Stimulated activated naive CD8-positive, alpha-beta T cell treated with anti-CD3 and anti-CD28 coated beads, Interleukin-15, Interleukin-2, amounts not matched to agents 100 U/mL and 50 U/mL, for 24 hours (primary cell): ENCODE measurements at regions not wholly inside any gene's neighbourhood (a gene's known extent, or its start where the extent isn't known, plus 50 kb on each side); places are given as distances from the start of the nearest gene placed in this dataset.
A peak's percentile ranks its signal among the peaks of the same experiment; 100 is the strongest.

Experiments used
- ATAC-seq: fragments of 150-1000 bp; cut with Tn5 transposase; one replicate; pipeline ENCODE4 v1.10.0; 2021
- DNase-seq: peaks from one replicate; pipeline ENCODE4 v3.0.0; 2021

DNA sequence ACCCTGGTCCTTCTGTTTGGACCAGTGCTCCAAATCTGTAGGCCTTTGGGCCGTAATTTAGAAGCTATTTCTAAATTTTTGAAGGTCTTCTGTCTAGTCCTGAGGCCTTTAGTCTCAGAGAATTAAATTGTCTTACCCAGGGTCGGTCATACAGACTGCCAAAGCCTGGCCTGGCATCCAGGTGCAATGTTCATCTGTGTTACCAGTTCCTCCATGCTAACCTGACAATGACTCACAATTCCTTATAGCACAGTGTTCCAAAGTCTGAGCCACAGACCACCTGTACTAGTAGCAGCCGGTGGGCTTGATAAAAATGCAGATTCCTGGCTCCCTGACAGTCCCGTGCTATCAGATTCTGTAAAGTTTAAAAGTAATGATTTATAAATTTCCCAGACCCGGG lies 77.7 kb upstream of the MAP4K3 start:
- ATAC-seq (no peak), DNase-seq (no peak)

DNA sequence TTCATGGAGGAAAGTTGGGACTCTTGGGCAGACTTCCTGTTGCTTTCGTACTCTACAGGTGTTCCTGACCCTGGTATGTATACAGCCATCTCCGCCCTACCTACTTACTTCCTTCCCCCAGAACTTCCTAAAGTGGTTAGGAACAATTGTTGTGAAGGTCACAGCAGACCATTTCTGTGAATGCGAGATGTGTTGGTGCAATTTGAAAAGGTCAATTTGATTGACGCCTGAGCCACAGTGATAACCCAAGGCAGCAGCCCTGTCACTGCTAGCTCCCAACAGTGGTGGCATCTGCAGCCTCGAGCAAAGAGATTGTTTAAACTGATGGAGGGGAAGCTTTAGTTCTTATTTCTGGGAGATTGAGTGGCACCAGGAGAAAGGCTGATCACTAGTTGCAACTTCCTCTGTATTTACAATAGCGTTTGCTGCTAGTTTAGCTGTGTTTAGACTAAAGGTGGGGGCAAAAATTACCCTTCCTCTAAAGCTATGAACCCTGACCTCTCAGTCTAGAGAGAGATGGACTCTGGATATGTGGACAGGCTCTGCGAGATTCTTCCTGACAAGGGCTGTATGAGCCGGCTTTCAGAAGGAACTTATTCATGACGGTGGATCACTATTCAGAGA lies 78.3 kb upstream of the MAP4K3 start:
- ATAC-seq (peak; percentile 51), DNase-seq (peak; percentile 23)

DNA sequence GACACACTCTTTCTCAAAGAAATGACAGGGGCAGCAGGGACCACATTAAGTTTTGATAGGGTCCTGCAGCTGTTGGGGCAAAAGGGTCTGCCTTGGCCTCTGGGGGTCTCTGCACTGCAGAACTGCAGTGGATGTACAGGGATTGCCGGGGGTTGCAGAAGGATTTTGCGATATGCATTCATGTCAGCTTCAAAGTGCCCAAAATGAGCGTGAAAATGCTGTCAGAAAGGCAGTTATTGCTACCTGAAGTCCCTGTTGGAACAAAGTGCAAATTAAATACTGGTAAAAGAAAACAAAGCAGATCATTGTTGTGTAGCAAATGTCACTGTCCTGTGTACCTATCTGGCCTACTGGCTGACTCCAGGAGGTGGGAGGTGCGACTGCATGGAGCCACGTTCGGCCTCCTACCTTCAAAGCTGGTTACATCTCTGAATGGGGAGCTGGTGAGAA lies 78.8 kb upstream of the MAP4K3 start:
- no peak for DNase-seq
- no peak for ATAC-seq

DNA sequence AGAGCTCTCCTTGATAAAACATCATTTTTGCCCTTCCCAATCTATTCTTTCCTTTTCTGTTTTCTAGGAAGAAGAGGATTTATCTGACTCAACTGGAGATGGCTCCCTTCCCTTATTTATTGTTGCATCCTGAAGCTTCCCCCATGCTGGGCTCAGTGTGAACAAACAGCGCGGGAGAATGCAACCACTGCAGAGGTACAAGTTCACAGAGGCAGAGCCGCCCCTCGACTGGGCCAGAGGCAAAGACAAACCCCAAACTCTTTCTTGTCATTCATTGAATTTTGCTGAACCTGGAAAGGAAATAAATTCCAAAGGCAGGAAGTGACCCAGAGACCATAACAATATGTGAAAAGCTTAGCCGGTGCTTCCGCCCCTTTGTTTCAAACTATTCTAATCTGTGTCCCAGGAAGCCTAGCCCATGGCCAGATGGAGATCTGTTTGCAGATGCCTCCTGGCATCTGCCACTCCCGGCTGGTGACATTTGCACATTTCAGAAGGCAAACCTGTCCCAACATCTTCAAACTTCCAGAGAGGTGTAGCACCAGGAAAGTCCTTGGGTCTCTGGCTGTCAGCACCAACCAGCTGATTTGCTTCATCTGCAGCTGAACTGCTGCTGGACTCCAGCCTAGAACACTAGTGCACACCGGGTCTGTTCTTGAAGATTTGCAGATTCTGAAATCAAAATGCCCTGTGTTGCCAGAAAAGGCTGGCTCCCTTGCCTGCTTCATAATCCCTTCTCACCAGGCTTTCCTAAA lies 79.4 kb upstream of the MAP4K3 start:
- no peak for DNase-seq
- no peak for ATAC-seq

DNA sequence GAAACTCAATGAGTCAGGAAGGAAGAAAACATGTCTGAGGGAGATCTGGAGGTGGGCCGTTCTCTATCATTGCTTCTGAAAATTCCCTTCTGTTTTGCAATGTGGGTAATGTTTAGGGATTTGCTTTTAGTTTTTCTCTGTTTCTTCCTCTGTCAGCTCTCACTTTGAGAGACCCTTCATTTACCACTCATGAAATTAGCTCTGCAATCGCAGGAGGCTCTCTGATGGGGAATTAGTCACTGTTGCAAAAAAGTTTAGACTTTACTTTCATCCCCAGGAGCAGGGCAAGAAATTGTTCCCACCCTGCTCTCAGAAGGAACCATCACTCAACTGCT lies 80.0 kb upstream of the MAP4K3 start:
- ATAC-seq = no peak

DNA sequence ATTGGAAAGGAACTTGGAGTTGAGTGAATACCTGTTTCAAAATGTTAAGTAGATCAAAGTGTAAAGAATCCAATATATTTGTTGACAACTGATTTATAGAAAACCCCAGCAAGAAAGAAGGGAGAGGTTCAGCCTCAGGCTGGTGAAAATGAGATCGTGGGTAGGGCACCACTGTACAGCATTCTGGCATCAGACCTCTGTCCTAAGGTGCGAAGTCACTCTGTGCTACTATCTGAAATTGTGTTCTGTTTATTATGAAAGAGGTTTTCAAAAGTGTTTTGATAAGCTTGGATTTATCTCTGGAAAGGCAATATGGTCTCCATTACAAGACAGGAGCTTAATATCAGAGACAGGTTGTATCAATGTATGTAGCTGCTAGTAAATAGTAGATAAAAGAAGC lies 80.5 kb upstream of the MAP4K3 start:
- DNase-seq = no peak
- ATAC-seq = no peak

More for the DNA sequence above, 80.0 kb upstream of the MAP4K3 start:
- no peak for DNase-seq

DNA sequence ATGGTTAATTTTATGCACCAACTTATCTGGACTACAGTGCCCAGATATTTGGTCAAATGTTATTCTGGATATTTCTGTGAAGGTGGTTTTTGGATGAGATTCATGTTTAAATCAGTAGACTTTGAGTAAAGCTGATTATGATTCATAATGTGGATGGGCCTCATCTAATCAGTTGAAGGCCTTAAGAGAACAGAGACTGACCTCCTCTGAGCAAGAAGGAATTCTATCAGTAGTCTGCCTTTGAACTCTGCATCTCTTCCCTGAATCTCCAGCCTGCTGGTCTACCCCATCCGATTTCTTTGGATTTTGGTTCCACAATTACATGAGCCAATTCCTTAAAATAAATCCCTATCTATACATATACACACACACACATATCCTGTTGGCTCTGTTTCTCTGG lies 82.8 kb upstream of the MAP4K3 start:
- ATAC-seq = no peak
- no peak for DNase-seq

DNA sequence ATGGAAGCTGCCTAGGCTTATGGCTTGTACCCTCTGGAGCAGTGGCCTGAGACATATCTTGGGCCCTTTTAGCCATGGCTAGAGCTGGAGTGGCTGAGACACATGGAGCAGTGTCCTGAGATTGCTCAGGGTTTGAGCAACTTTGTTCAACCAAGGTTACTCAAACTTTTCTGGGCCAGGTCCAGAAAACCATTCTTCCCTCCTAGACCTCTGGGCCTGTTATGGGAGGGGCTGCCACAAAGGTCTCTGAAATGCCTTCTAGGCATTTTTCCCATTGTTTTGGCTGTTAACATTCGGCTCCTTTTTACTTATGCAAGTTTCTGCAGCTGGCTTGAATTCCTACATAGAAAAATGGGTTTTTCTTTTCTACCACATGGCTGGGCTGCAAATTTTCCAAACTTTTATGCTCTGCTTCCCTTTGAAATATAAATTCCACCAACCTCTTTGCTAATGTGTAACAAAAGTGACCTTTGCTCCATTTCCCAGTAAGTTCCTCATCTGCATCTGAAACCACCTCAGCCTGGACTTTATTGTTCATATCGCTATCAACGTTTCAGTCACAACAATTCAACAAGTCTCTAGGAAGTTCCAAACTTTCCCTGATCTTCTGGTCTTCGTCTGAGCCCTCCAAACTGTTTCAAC lies 84.9 kb upstream of the MAP4K3 start:
- DNase-seq = no peak
- ATAC-seq = no peak

DNA sequence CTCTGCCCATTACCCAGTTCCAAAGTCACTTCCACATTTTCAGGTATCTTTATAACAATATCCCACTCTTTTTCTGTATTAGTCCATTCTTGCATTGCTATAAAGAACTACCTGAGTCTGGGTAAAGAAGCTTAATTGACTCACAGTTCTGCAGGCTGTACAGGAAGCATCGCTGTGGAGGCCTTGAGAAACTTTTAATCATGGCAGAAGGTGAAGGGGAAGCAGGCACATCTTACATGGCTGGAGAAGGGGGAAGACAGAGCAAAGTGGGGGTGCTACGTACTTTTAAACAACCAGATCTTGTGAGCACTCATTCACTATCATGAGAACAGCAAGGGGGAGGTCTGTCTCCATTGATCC lies 85.4 kb upstream of the MAP4K3 start:
- DNase-seq = no peak
- no peak for ATAC-seq

DNA sequence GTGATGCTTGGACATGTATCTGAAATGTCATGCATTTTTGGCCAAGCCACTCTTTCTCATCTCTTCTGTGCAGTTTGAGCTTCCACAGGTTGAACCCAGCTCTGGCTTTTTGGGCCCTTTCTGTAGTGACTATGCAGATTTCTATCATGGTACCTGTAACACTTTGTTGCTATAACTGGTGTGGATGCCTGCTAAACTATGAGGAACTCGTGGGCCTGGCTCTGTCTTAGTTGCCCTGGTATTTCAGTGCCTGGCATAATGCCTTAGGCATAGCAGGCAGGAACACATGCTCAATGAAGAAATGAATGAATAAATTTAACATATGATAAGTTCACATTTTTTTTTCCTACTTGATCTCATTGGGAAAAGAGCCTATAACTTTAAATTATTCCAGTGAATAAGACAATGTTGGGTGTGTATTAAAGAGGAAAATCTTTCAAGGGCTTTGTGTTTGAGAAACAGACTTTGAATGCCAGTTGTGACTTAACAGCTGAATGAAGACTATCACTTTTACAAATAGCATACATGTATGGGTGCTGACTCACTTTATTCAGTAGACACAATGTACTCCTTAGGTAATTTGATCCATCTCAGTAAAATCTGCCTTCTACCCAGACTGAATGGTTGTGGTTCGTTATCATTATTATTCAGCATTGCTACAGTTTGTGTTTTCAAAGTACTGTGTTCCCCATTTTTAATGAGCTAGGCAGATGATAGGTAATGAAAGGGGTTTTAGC lies 86.4 kb upstream of the MAP4K3 start:
- no peak for DNase-seq
- ATAC-seq = no peak

DNA sequence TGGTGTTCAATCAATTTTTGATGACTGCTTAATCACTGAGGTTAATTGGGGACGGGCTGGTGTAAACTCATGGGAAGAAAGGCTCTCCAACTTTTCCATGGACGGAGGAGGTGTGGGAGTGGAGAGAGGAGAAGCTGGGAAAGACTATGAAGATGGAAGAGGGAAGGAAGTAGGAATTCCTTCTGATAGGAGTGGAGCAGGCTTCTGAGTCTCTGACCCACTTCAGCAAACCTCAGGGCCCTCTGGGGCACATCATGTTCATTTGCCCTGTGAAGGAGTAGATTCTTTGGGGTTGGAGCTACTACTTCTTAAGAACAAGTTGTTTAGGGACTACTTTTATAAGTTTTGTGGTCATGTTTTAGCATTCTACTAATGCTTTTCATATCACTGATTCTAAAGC lies 87.0 kb upstream of the MAP4K3 start:
- ATAC-seq (no peak), DNase-seq (no peak)

DNA sequence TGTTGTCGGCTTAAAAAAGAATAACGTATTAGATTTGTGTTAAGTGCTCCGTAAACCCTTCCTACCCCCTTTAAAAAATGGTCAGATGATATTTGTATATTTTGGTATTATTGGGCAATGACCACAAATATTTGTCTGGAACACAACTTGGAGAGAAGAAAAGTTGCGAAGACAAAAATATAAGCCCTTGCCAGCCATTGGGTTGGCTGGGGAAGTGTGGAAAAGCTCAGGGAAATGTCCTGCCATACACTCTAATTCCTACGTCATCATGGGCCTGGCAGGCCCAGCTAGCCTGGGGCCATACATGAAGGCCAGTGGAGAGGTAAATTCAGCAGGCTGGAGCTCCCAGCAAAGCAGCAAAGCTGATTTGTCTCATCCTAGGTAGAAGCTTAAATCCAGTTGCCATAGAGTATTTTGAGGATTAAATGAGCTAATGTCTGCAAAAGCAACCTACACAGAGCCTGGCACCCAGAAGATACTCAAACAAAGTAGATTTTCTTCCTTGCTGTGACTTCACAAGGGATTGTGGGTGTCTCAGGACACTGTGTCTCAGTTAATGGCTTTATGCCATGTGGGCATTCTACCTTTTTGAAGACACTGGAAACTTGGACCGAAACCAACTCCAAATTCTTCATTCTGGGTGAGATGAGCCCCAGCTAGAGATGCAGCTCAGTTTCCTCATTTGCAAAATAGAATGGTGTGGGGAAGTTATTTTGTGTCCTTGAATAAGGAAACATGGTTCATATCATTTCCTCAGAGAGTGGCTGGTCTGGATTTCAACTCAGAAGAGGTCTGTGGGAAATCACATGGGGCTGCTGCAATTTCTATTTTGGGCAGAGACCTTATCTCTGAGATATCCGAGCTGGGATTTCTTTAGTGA lies 87.9 kb upstream of the MAP4K3 start:
- ATAC-seq (no peak), DNase-seq (no peak)

DNA sequence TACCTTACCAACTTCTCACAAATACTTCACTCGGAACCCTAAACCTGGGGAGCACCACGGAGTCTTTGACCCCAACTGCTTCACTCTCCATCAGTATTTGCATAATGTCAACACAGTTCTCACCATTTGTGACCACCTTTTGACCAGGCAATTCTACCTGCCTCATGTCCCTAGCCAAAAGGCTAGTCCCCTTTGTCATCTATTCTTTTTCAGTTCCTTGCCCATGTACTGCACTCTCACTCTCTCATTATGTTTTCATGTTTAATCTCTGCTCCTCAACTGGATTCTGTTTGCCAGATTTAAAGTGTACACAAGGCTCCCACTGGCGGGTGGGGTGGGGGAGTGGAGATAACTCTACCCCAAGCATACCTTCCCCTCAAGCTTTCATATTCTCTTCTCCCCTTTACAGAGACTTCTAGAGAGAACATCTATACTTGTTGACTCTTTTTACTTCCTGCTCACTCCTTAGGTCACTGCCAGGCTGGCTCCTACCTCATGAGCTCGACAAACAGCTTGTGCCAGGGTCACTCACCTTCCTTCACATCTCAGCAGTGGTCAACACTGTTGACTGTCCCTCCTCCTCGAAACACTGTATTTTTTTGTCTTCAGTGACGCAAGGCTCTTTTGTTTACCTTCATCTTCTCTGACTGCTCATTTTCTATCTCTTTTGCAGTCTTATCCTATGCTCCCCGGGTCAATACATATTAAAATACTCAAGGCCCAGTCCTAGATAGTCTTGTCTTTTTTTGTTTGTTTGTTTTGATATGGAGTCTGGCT lies 88.7 kb upstream of the MAP4K3 start:
- ATAC-seq (no peak), DNase-seq (no peak)

DNA sequence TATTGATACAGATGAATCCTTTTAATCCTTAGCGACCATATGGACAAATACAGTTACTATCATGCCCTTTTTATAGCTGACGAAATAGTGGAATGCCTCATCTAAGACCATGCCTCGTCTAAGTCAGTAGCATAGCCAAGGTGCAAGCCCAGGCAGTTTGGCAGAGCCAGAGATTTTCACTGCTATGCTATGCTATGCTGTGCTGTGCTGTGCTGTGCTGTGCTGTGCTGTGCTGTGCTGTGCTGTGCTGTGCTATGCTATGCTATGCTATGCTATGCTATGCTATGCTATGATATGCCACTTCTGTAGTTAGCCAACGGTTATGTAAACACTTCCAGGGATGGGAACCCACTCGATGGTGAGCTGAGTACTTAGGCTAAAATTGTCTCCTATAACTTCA lies 91.6 kb upstream of the MAP4K3 start:
- DNase-seq (no peak), ATAC-seq (no peak)

DNA sequence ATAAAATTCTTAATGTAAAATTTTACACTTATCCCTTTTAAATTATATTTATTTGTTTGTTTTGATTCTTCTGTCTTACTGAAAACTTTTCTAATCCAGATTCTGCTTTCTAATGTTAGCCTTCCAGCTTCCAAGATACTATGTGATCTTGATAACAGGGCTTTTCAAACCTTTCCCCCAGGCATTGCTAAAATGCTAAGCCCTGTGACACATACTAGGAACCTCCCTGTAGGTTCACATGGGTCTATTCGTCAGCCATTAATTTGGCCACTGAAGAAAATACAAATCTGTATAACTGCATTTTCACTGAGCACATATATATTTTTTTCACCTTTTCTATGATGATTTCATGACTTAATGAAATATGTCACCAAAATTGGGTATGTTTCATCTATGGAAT lies 92.8 kb upstream of the MAP4K3 start:
- ATAC-seq = no peak
- no peak for DNase-seq

DNA sequence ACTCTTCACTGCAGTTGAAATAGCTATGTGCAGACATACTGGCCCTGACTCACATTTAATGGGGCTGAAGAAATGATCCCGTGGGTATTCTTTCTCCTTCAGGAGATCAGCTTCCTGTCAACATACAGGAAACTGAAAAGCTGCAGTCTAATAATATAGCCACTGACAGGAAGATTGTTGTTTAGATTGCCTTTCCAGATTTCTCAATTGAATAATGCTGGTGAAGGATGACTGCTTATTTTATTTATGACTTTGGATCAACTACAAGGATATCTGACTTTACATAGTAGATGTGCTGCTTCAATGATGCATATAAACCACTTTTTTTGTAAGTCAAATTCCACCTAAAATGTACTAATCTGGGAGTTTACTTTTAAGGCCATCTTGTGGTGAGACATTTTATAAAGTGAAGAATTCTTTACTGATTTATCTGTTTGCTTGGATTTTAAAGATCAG lies 93.4 kb upstream of the MAP4K3 start:
- no peak for DNase-seq

DNA sequence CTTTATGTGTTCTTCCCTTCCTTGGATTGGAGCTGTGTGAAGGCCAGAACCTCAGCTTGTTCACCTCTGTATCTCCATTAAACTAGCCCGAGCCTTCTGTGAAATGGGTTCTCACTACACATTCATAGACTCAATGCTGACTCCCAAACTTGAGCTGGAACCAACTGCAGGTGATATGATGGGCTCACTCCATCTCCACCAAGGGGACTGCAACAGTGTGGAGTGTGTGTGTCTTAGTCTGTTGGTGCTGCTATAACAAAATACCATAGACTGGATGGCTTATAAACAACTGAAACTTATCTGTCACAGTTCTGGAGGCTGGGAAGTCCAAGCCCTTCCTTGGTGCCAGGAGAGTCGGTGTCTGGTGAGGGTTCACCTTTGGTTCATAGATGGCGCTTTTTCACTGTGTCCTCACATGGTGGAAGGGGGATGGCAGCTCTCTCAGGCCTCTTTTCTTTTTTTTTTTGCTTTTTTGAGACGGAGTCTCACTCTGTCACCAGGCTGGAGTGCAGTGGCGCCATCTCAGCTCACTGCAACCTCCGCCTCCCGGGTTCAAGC lies 94.2 kb upstream of the MAP4K3 start:
- no peak for DNase-seq
- no peak for ATAC-seq

More for the DNA sequence above, 93.4 kb upstream of the MAP4K3 start:
- ATAC-seq = no peak

DNA sequence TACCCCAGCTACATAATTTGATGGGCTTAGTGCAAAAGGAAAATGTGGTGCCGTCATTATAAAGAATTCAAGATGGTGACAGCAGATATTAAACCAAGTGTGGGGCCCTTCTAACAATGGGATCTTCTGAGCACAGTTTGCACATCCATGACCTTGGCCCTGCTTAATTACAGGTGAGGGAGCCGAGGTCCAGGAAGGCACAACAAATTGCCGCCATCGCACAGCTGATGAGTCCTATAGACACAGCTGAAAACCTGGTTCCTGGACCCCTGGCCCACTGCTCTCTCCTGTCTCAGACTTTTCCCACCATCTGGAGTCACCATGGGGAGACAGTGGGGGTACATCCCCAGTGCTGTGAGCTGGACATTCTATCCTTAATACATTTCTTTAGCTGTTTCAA lies 95.8 kb upstream of the MAP4K3 start:
- DNase-seq (no peak), ATAC-seq (no peak)

DNA sequence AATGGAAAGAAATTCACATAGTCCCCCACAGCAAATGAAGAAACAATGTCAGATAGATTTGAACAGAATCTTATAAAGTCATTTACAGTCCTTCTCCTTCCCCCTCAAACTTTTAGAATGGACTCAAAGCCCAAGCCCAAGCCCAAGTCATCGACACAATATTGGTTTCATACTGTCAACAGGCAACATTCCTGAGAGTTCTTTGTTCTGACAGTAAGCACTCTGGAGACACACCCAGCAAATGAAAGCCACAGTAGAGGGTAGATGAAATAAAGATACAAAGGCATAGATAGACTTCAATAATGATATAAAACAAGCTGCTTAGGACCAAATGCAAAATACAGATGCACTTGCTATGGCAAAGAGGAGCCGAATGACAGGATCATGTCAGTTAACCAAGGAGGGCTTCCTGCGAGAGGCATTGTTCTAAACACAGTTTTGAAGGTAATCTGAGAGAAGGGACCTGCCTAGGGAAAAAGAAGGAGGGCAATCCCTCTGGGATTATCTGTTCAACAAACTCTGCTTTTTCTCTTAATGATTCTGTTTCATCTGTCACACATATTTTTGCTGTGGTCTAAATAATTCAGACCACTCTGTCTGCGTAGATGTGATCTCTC lies 97.1 kb upstream of the MAP4K3 start:
- ATAC-seq = no peak
- no peak for DNase-seq

DNA sequence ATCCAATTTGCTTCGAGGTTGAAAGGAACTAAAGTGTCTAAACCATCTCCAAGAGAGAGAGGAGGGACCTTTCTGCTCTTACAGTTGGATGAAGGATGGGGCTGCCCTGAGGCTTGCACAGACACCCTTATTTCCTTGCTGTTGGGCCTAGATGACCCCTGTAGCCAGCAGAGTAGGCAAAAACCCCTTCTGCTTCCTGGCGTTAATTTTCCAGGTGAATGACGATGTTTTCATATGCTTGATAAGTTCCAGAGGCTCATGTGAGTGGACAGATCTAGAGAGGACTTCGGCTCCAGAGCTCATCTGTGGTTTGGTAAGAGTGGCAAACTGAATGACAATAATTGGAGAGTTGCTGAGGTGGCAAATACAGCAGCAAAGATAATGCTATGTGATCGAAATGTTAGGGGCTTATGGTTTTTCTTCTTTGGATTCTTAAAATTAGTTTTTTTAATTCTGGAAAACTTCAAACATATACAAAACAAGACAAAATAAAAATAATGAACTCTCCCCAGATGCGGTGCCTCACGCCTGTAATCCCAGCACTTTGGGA lies 98.6 kb upstream of the MAP4K3 start:
- no peak for ATAC-seq
- no peak for DNase-seq
